ENCODE measurements at regions not wholly inside any gene's neighbourhood (a gene's known extent, or its start where the extent isn't known, plus 50 kb on each side); places are given as distances from the start of the nearest gene placed in this dataset.
"Not testable (repeated sequence)": the region's sequence is repeated elsewhere in the genome, so short reads cannot be mapped to it uniquely, and the experiment has no call there.

- DNase-seq: no peak
Measured at GRCh38 chr6:116982401-116982800, 105.4 kb downstream of the RFX6 start.

GRCh38 chr6:116983375-116983774, 106.3 kb downstream of the RFX6 start:
- DNase-seq: no peak

- no peak for DNase-seq
Measured at GRCh38 chr6:116986819-116987218, 109.8 kb downstream of the RFX6 start.

- DNase-seq: no peak
Measured at GRCh38 chr6:116990679-116991078, 113.6 kb downstream of the RFX6 start.

GRCh38 chr6:116992546-116992945, 115.5 kb downstream of the RFX6 start:
- no peak for DNase-seq

- no peak for DNase-seq
Measured at GRCh38 chr6:116994447-116994846, 117.4 kb downstream of the RFX6 start.

GRCh38 chr6:116996842-116997241, 119.8 kb downstream of the RFX6 start:
- no peak for DNase-seq

GRCh38 chr6:116997496-116997895, 120.5 kb downstream of the RFX6 start:
- DNase-seq: no peak

GRCh38 chr6:117007659-117008058, 130.6 kb downstream of the RFX6 start:
- no peak for DNase-seq

GRCh38 chr6:117008618-117009017, 131.6 kb downstream of the RFX6 start:
- DNase-seq: no peak

- not testable (repeated sequence) for DNase-seq
Measured at GRCh38 chr6:117014641-117015473, 137.8 kb downstream of the RFX6 start.

GRCh38 chr6:117015474-117015804, 138.4 kb downstream of the RFX6 start:
- DNase-seq: not testable (repeated sequence)

GRCh38 chr6:117018771-117019170, 141.7 kb downstream of the RFX6 start:
- no peak for DNase-seq

- DNase-seq: no peak
Measured at GRCh38 chr6:117022774-117023173, 145.7 kb downstream of the RFX6 start.

- no peak for DNase-seq
Measured at GRCh38 chr6:117025310-117025709, 148.3 kb downstream of the RFX6 start.

- no peak for DNase-seq
Measured at GRCh38 chr6:117028256-117028655, 151.2 kb downstream of the RFX6 start.

- no peak for DNase-seq
Measured at GRCh38 chr6:117034547-117034946, 157.5 kb downstream of the RFX6 start.

GRCh38 chr6:117034971-117035370, 157.9 kb downstream of the RFX6 start:
- DNase-seq: no peak

- DNase-seq: no peak
Measured at GRCh38 chr6:117050301-117050700, 173.3 kb downstream of the RFX6 start.

- DNase-seq: no peak
Measured at GRCh38 chr6:117072134-117072533, 193.2 kb upstream of the VGLL2 start.

GRCh38 chr6:117072781-117073180, 192.6 kb upstream of the VGLL2 start:
- no peak for DNase-seq

GRCh38 chr6:117074672-117075071, 190.7 kb upstream of the VGLL2 start:
- DNase-seq: no peak

GRCh38 chr6:117075218-117075617, 190.1 kb upstream of the VGLL2 start:
- DNase-seq: no peak

- no peak for DNase-seq
Measured at GRCh38 chr6:117076076-117076475, 189.3 kb upstream of the VGLL2 start.

- no peak for DNase-seq
Measured at GRCh38 chr6:117077300-117077699, 188.1 kb upstream of the VGLL2 start.
